NCI-H748 treated with DMSO at 0.1 percent for 48 hours (cell line): ENCODE measurements at regions not wholly inside any gene's neighbourhood (a gene's known extent, or its start where the extent isn't known, plus 50 kb on each side); places are given as distances from the start of the nearest gene placed in this dataset.

Source experiments
- DNase-seq: peaks from one replicate; lab custom pipeline; 2025; lab: John Stamatoyannopoulos, UW

- no peak for DNase-seq
Observed at GRCh38 chr14:98714626-98715425, 557.2 kb downstream of the BCL11B start.

- no peak for DNase-seq
Observed at GRCh38 chr14:98716133-98716532, 555.9 kb downstream of the BCL11B start.

GRCh38 chr14:98721061-98721460 is 550.9 kb downstream of the BCL11B start:
- DNase-seq, result no peak

- no peak for DNase-seq
Observed at GRCh38 chr14:98724734-98725133, 547.3 kb downstream of the BCL11B start.

- no peak for DNase-seq
Observed at GRCh38 chr14:98725191-98725590, 546.8 kb downstream of the BCL11B start.

GRCh38 chr14:98725676-98726075 is 546.3 kb downstream of the BCL11B start:
- no peak for DNase-seq

GRCh38 chr14:98726585-98727405 is 545.2 kb downstream of the BCL11B start:
- DNase-seq, result no peak

GRCh38 chr14:98728024-98728423 is 544.0 kb downstream of the BCL11B start:
- no peak for DNase-seq

GRCh38 chr14:98728836-98729235 is 543.2 kb downstream of the BCL11B start:
- DNase-seq, result no peak

GRCh38 chr14:98731286-98731685 is 540.7 kb downstream of the BCL11B start:
- DNase-seq, result no peak

GRCh38 chr14:98731701-98732100 is 540.3 kb downstream of the BCL11B start:
- no peak for DNase-seq

- DNase-seq, result no peak
Observed at GRCh38 chr14:98733536-98733935, 538.5 kb downstream of the BCL11B start.

- DNase-seq, result no peak
Observed at GRCh38 chr14:98736701-98737338, 535.2 kb downstream of the BCL11B start.

- DNase-seq, result no peak
Observed at GRCh38 chr14:98741523-98741922, 530.5 kb downstream of the BCL11B start.

- DNase-seq, result no peak
Observed at GRCh38 chr14:98742001-98742400, 530.0 kb downstream of the BCL11B start.

GRCh38 chr14:98743536-98743935 is 528.5 kb downstream of the BCL11B start:
- DNase-seq, result no peak

GRCh38 chr14:98748966-98749365 is 523.0 kb downstream of the BCL11B start:
- no peak for DNase-seq

GRCh38 chr14:98751110-98751509 is 520.9 kb downstream of the BCL11B start:
- no peak for DNase-seq

- no peak for DNase-seq
Observed at GRCh38 chr14:98752660-98753059, 519.3 kb downstream of the BCL11B start.

- no peak for DNase-seq
Observed at GRCh38 chr14:98754343-98755020, 517.5 kb downstream of the BCL11B start.

- DNase-seq, result no peak
Observed at GRCh38 chr14:98756749-98757148, 515.2 kb downstream of the BCL11B start.

GRCh38 chr14:98758440-98758839 is 513.6 kb downstream of the BCL11B start:
- no peak for DNase-seq
